ENCODE measurements at regions not wholly inside any gene's neighbourhood (a gene's known extent, or its start where the extent isn't known, plus 50 kb on each side); places are given as distances from the start of the nearest gene placed in this dataset.

GRCh38 chr22:19574247-19574646, 50.0 kb upstream of the CLDN5 start:
- no peak for DNase-seq (ENCODE audit: low read depth)

GRCh38 chr22:19576460-19577421, 52.5 kb upstream of the CLDN5 start:
- peak; percentile 88 for DNase-seq (ENCODE audit: low read depth)

- DNase-seq (ENCODE audit: low read depth): no peak
Measured at GRCh38 chr22:19577422-19577966, 53.3 kb upstream of the CLDN5 start.

- no peak for DNase-seq (ENCODE audit: low read depth)
Measured at GRCh38 chr22:19578180-19579004, 54.2 kb upstream of the CLDN5 start.

GRCh38 chr22:19579115-19579811, 55.1 kb upstream of the CLDN5 start:
- peak; percentile 58 for DNase-seq (ENCODE audit: low read depth)

GRCh38 chr22:19579880-19580279, 55.7 kb upstream of the CLDN5 start:
- peak; percentile 19 for DNase-seq (ENCODE audit: low read depth)

- DNase-seq (ENCODE audit: low read depth): no peak
Measured at GRCh38 chr22:19580291-19580890, 56.2 kb upstream of the CLDN5 start.

GRCh38 chr22:19582033-19582693, 58.0 kb upstream of the CLDN5 start:
- DNase-seq (ENCODE audit: low read depth): no peak

GRCh38 chr22:19586922-19587684, 62.9 kb upstream of the CLDN5 start:
- DNase-seq (ENCODE audit: low read depth): no peak

- DNase-seq (ENCODE audit: low read depth): no peak
Measured at GRCh38 chr22:19590696-19591095, 66.5 kb upstream of the CLDN5 start.

GRCh38 chr22:19591568-19591967, 67.4 kb upstream of the CLDN5 start:
- no peak for DNase-seq (ENCODE audit: low read depth)

GRCh38 chr22:19592464-19592863, 68.3 kb upstream of the CLDN5 start:
- DNase-seq (ENCODE audit: low read depth): no peak

- DNase-seq (ENCODE audit: low read depth): no peak
Measured at GRCh38 chr22:19593991-19594569, 69.9 kb upstream of the CLDN5 start.

- DNase-seq (ENCODE audit: low read depth): no peak
Measured at GRCh38 chr22:19595532-19595931, 71.3 kb upstream of the CLDN5 start.

- DNase-seq (ENCODE audit: low read depth): no peak
Measured at GRCh38 chr22:19596680-19597398, 72.6 kb upstream of the CLDN5 start.

GRCh38 chr22:19597399-19597735, 73.2 kb upstream of the CLDN5 start:
- DNase-seq (ENCODE audit: low read depth): no peak

GRCh38 chr22:19598054-19598855, 74.0 kb upstream of the CLDN5 start:
- peak; percentile 27 for DNase-seq (ENCODE audit: low read depth)

GRCh38 chr22:19599004-19599403, 74.8 kb upstream of the CLDN5 start:
- no peak for DNase-seq (ENCODE audit: low read depth)
